ENCODE measurements at regions not wholly inside any gene's neighbourhood (a gene's known extent, or its start where the extent isn't known, plus 50 kb on each side); places are given as distances from the start of the nearest gene placed in this dataset.

GRCh38 chr4:126560794-126561193 lies 1072.0 kb upstream of the INTU start:
- no peak for TF ChIP-seq CTCF (IDR thresholded peaks at IDR 0.05; ENCODE audit: low read depth, low read length)

GRCh38 chr4:126563389-126563788 lies 1069.4 kb upstream of the INTU start:
- no peak for DNase-seq
- Histone ChIP-seq H3K4me1 (peaks cover 18% of the 10 kb centered on the region), H3K9me3 (no peaks in the 10 kb centered on the region), H3K27me3 (no peaks in the 10 kb centered on the region), H3K36me3 (no peaks in the 10 kb centered on the region), H3K4me3 (ENCODE audit: low read depth, low read length) (no peak overlapping the region)
- TF ChIP-seq CTCF (IDR thresholded peaks at IDR 0.05; ENCODE audit: low read depth, low read length) = no peak

More at GRCh38 chr4:126560794-126561193, 1072.0 kb upstream of the INTU start:
- no peak overlapping the region for H3K4me3 ChIP-seq (ENCODE audit: low read depth, low read length)
- H3K9me3 ChIP-seq = no peaks in the 10 kb centered on the region
- H3K27me3 ChIP-seq = no peaks in the 10 kb centered on the region
- no peak for DNase-seq
- peaks cover 18% of the 10 kb centered on the region for H3K4me1 ChIP-seq
- H3K36me3 ChIP-seq = no peaks in the 10 kb centered on the region

- no peak for TF ChIP-seq CTCF (IDR thresholded peaks at IDR 0.05; ENCODE audit: low read depth, low read length)
These were observed 1068.4 kb upstream of the INTU start for GRCh38 chr4:126564283-126564854.

GRCh38 chr4:126568652-126569570 lies 1063.8 kb upstream of the INTU start:
- Histone ChIP-seq H3K27me3 (no peaks in the 10 kb centered on the region), H3K9me3 (no peaks in the 10 kb centered on the region), H3K36me3 (no peaks in the 10 kb centered on the region), H3K4me3 (ENCODE audit: low read depth, low read length) (peak overlapping the region; percentile 23), H3K4me1 (peaks cover 21% of the 10 kb centered on the region)
- peak; percentile 33 for DNase-seq
- no peak for TF ChIP-seq CTCF (IDR thresholded peaks at IDR 0.05; ENCODE audit: low read depth, low read length)

More at GRCh38 chr4:126564283-126564854, 1068.4 kb upstream of the INTU start:
- Histone ChIP-seq H3K27me3 (no peaks in the 10 kb centered on the region), H3K4me1 (peaks cover 22% of the 10 kb centered on the region), H3K9me3 (no peaks in the 10 kb centered on the region), H3K36me3 (no peaks in the 10 kb centered on the region), H3K4me3 (ENCODE audit: low read depth, low read length) (peak overlapping the region; percentile 15; the same call in 1 of the 2 replicates)
- peak; percentile 69 for DNase-seq

GRCh38 chr4:126572264-126572663 lies 1060.5 kb upstream of the INTU start:
- no peak for TF ChIP-seq CTCF (IDR thresholded peaks at IDR 0.05; ENCODE audit: low read depth, low read length)
- H3K4me1 ChIP-seq = peaks cover 12% of the 10 kb centered on the region
- no peaks in the 10 kb centered on the region for H3K36me3 ChIP-seq
- H3K27me3 ChIP-seq = no peaks in the 10 kb centered on the region
- DNase-seq = no peak
- no peak overlapping the region for H3K4me3 ChIP-seq (ENCODE audit: low read depth, low read length)
- no peaks in the 10 kb centered on the region for H3K9me3 ChIP-seq

- H3K4me3 ChIP-seq (ENCODE audit: low read depth, low read length) = no peak overlapping the region
- H3K27me3 ChIP-seq = no peaks in the 10 kb centered on the region
- H3K9me3 ChIP-seq = no peaks in the 10 kb centered on the region
- H3K4me1 ChIP-seq = peaks cover 2% of the 10 kb centered on the region; the same call in 1 of the 2 replicates
- TF ChIP-seq CTCF (IDR thresholded peaks at IDR 0.05; ENCODE audit: low read depth, low read length) = peak; percentile 83
- DNase-seq = peak; percentile 63
- no peaks in the 10 kb centered on the region for H3K36me3 ChIP-seq
These were observed 1050.0 kb upstream of the INTU start for GRCh38 chr4:126582737-126583136.

Measured in BE2C (cell line).